ENCODE measurements at regions not wholly inside any gene's neighbourhood (a gene's known extent, or its start where the extent isn't known, plus 50 kb on each side); places are given as distances from the start of the nearest gene placed in this dataset.
"Not testable (repeated sequence)": the region's sequence is repeated elsewhere in the genome, so short reads cannot be mapped to it uniquely, and the experiment has no call there.

- DNase-seq (ENCODE audit: low spot score), result no peak
Measured at GRCh38 chr2:81068144-81068543, 763.6 kb upstream of the LRRTM1 start.

DNA sequence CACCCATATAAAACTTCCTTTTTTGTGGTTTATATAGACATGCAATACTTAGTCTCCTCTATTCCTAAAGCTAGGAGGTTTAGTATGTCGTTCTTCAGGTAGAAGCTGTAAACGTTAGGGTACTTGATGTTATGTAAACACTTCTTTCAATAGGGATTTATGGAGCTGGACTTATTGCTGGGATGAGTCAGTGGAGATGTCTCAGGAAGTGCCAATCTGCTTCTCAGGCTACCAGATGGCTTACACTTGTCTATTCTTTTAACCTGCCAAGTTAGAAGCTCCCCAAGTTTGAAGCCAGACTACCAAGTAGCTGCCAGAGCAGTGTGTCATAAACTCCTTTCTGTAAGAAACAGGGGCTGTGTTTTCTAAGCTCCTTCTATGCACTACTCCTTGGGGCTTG, 756.5 kb upstream of the LRRTM1 start:
- no peak for DNase-seq (ENCODE audit: low spot score)

DNA sequence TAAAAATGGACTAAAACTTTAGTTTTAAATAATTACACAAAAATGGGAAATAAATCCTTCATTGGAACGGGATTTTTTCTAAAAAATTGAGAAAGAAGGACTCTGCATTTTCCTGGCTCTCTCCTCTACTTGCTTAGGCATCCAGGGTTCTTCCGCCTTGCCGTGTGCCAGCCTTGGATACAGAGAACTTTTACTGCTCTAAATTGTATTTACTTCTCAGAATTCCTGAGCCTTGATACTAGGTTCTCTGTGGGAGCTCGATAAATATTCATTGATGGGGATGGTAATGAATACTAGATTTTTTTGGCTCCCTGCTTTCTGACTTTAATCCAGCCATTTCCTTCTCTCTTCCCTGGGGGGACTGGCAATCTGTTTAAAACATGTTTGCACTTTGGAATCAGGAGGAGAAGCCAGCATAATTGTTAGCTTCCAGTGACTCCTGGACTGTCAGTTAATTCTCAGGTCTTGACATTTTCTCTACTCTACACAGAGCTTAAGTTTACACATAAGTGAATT, 746.1 kb upstream of the LRRTM1 start:
- no peak for DNase-seq (ENCODE audit: low spot score)

DNA sequence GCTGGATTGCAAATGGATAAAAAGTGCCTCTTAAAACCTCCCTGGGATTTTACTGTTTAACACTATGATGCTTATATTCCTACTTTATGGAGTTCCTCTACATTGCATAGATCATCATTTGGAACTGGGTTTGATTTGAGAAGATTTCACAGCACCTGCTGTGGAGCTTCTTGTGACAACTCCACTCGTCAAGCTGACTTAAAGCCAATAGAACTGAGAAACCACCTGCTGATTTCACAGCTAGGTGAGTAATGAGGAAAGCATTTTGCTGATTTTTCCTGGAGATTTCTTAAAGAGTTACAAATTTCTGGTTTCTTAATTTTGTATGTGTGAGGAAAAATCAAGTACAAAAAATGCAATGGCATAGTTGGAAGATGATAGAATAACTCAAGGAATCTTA, 739.1 kb upstream of the LRRTM1 start:
- no peak for DNase-seq (ENCODE audit: low spot score)

DNA sequence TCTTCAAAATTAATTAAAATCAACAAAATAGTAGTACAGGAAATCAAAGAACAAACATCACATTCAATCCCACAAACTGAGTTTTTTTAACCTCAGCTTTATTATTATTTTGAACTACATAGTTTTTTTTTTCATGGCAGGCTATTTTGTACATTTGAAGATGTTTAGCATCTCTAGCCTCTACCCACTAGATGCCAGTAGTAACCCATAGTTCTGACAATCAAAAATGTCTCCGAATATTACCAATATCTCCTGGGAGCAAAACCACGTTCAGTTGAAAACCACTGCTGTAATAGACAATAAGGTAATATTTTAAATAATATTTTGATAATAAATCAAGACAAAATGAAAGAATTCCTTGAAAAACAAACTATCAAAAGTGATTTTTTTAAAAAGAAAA, 702.6 kb upstream of the LRRTM1 start:
- no peak for DNase-seq (ENCODE audit: low spot score)

GRCh38 chr2:81002906-81003305, 698.4 kb upstream of the LRRTM1 start:
- no peak for DNase-seq (ENCODE audit: low spot score)

- DNase-seq (ENCODE audit: low spot score), result no peak
Measured at GRCh38 chr2:80987466-80987865, 682.9 kb upstream of the LRRTM1 start.

GRCh38 chr2:80969900-80970299, 665.3 kb upstream of the LRRTM1 start:
- no peak for DNase-seq (ENCODE audit: low spot score)

GRCh38 chr2:80968450-80968849, 663.9 kb upstream of the LRRTM1 start:
- DNase-seq (ENCODE audit: low spot score), result no peak

GRCh38 chr2:80947601-80948130, 643.1 kb upstream of the LRRTM1 start:
- no peak for DNase-seq (ENCODE audit: low spot score)

DNA sequence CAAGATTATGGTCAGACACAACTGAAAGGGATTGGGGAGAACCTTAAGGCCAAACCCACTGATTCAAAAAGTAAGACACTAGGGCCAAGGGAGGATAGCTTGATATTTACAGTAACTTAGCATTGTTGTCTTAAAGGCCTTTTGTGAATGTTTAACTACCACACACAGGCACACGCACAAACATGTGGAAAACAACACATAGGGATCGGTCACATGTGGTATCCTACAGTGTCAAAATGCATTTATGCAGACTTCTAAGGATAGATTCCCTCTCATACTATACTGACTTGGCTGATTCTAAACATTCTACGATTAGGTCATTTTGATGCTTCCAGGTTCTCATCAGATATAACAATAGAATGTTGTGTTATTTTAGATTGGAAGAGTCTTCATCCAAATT, 638.9 kb upstream of the LRRTM1 start:
- DNase-seq (ENCODE audit: low spot score), result no peak

DNA sequence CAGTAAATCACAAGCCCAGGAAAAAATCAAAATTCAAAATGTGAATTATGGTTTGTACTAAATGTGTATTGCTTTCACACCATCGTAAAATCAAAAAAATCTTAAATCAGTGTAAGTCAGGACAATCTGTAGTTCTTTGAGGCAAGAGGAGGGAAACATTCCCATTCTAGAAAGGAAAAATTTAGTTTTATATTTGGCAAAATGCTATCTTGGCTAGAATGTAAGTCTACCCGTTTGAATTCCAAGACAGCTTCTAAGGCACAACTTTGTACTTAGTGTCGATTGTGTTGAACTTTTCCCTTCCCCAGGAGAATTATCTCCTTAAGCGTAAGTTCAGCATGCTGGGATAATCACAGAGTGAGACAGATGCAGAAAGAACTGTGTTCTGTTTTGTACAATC, 638.2 kb upstream of the LRRTM1 start:
- no peak for DNase-seq (ENCODE audit: low spot score)

DNA sequence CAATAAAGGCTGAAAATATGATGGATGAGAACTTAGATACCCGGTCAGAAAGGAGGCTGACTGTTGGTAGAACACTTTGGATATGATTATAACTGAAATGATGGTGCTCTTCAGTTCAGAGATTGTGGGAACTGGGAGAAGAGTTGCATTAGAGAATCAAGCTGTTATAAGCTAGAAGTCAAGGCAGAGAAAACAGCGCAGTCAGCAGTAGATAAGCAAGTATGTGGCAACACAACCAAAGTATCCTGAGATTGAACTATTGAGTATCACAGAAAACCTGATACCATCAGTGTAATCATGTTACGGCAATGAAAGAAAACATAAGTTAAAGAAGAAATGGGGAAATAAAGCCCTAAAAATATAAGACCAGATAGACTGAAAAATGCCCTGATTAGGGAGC, 633.9 kb upstream of the LRRTM1 start:
- no peak for DNase-seq (ENCODE audit: low spot score)

DNA sequence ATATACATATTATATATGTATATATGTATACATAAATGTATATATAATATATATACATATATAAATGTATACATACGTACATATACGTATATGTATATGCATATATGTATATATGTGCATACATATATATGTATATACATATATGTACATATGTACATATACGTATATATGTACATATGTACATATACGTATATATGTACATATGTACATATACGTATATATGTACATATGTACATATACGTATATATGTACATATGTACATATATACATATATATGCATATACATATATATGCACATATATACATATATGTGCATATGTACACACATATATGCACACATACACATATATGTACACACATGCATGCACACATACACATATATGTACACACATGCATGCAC, 627.3 kb upstream of the LRRTM1 start:
- DNase-seq (ENCODE audit: low spot score), result not testable (repeated sequence)

GRCh38 chr2:80930777-80931176, 626.2 kb upstream of the LRRTM1 start:
- DNase-seq (ENCODE audit: low spot score), result no peak

GRCh38 chr2:80926168-80926567, 621.6 kb upstream of the LRRTM1 start:
- no peak for DNase-seq (ENCODE audit: low spot score)

DNA sequence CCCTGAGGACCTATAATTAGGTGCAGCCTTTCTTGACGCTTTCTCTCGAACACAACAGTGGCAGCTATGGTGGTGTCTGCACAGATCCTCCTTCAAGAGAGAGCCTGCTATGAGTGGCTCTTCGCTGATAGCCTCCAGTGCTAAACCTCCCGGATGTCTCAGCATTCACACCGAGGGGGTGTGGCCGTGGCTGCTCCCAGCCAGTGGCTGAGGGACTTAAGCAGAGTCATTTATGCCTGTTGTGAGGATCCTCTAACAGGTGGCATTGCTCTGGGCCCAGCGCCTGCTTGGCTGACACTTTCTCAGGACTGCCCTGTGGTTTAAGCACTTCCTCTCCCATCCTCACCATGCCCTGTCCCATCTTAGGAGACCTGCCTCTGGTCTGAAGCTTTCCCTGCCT, 592.0 kb upstream of the LRRTM1 start:
- DNase-seq (ENCODE audit: low spot score), result no peak

DNA sequence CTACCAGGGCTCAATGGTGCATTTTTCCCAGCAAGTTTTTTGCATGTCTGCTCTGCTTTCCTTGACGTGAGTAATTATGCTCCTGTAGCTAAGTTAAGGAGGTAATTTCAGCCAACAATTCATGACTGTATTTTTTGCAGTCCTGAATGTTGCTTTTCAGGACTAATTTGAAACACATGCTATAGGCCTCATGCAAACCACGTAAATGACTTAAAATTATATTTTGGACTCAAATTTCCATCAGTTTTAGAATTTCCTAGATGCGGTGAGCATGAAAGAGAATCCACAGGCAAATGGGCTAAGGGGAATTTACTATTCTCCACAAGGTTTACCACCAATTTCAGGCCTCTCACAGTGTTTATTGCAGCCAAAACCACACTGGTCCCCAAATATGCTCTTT, 589.9 kb upstream of the LRRTM1 start:
- peak; percentile 78 for DNase-seq (ENCODE audit: low spot score)

GRCh38 chr2:80893711-80894110, 589.2 kb upstream of the LRRTM1 start:
- no peak for DNase-seq (ENCODE audit: low spot score)

GRCh38 chr2:80889009-80889408, 584.5 kb upstream of the LRRTM1 start:
- no peak for DNase-seq (ENCODE audit: low spot score)

GRCh38 chr2:80887841-80888378, 583.4 kb upstream of the LRRTM1 start:
- no peak for DNase-seq (ENCODE audit: low spot score)

- DNase-seq (ENCODE audit: low spot score), result no peak
Measured at GRCh38 chr2:80874374-80874773, 569.8 kb upstream of the LRRTM1 start.

- no peak for DNase-seq (ENCODE audit: low spot score)
Measured at GRCh38 chr2:80869858-80870438, 565.4 kb upstream of the LRRTM1 start.

Data from H4 (cell line).